ENCODE measurements at regions not wholly inside any gene's neighbourhood (a gene's known extent, or its start where the extent isn't known, plus 50 kb on each side); places are given as distances from the start of the nearest gene placed in this dataset.
"Not testable (repeated sequence)": the region's sequence is repeated elsewhere in the genome, so short reads cannot be mapped to it uniquely, and the experiment has no call there.

GRCh38 chr2:125658583-125658982, 997.4 kb upstream of the GYPC start:
- Histone ChIP-seq H3K27ac (no peak overlapping the region), H3K27me3 (no peaks in the 10 kb centered on the region), H3K9me3 (ENCODE audit: low read depth) (no peaks in the 10 kb centered on the region), H3K4me3 (no peak overlapping the region), H3K4me1 (ENCODE audit: low read depth) (no peaks in the 10 kb centered on the region), H3K36me3 (no peaks in the 10 kb centered on the region)
- TF ChIP-seq, protein P1, sequence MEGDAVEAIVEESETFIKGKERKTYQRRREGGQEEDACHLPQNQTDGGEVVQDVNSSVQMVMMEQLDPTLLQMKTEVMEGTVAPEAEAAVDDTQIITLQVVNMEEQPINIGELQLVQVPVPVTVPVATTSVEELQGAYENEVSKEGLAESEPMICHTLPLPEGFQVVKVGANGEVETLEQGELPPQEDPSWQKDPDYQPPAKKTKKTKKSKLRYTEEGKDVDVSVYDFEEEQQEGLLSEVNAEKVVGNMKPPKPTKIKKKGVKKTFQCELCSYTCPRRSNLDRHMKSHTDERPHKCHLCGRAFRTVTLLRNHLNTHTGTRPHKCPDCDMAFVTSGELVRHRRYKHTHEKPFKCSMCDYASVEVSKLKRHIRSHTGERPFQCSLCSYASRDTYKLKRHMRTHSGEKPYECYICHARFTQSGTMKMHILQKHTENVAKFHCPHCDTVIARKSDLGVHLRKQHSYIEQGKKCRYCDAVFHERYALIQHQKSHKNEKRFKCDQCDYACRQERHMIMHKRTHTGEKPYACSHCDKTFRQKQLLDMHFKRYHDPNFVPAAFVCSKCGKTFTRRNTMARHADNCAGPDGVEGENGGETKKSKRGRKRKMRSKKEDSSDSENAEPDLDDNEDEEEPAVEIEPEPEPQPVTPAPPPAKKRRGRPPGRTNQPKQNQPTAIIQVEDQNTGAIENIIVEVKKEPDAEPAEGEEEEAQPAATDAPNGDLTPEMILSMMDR (IDR thresholded peaks at IDR 0.05; ENCODE audit: low read depth, low read length) = no peak
- no peak for DNase-seq (ENCODE audit: low read depth in 1 of 2, low spot score in 1 of 2)

GRCh38 chr2:125660369-125660768, 995.6 kb upstream of the GYPC start:
- not testable (repeated sequence) for H3K9me3 ChIP-seq (ENCODE audit: low read depth); H3K27me3 ChIP-seq; DNase-seq (ENCODE audit: low read depth in 1 of 2, low spot score in 1 of 2); H3K36me3 ChIP-seq; H3K27ac ChIP-seq; H3K4me3 ChIP-seq; H3K4me1 ChIP-seq (ENCODE audit: low read depth)

GRCh38 chr2:125667630-125668029, 988.3 kb upstream of the GYPC start:
- DNase-seq (ENCODE audit: low read depth in 1 of 2, low spot score in 1 of 2) = no peak
- H3K36me3 ChIP-seq = no peaks in the 10 kb centered on the region
- no peak overlapping the region for H3K27ac ChIP-seq
- H3K9me3 ChIP-seq (ENCODE audit: low read depth) = no peaks in the 10 kb centered on the region
- H3K4me1 ChIP-seq (ENCODE audit: low read depth) = no peaks in the 10 kb centered on the region
- H3K4me3 ChIP-seq = no peak overlapping the region
- H3K27me3 ChIP-seq = no peaks in the 10 kb centered on the region
- TF ChIP-seq, protein P1 (IDR thresholded peaks at IDR 0.05; ENCODE audit: low read depth, low read length) = no peak

GRCh38 chr2:125679903-125680302, 976.1 kb upstream of the GYPC start:
- Histone ChIP-seq H3K4me1 (ENCODE audit: low read depth) (no peaks in the 10 kb centered on the region), H3K9me3 (ENCODE audit: low read depth) (no peaks in the 10 kb centered on the region), H3K4me3 (no peak overlapping the region), H3K27ac (no peak overlapping the region), H3K36me3 (no peaks in the 10 kb centered on the region), H3K27me3 (no peaks in the 10 kb centered on the region)
- DNase-seq (ENCODE audit: low read depth in 1 of 2, low spot score in 1 of 2) = no peak
- TF ChIP-seq, protein P1 (IDR thresholded peaks at IDR 0.05; ENCODE audit: low read depth, low read length) = no peak

DNA sequence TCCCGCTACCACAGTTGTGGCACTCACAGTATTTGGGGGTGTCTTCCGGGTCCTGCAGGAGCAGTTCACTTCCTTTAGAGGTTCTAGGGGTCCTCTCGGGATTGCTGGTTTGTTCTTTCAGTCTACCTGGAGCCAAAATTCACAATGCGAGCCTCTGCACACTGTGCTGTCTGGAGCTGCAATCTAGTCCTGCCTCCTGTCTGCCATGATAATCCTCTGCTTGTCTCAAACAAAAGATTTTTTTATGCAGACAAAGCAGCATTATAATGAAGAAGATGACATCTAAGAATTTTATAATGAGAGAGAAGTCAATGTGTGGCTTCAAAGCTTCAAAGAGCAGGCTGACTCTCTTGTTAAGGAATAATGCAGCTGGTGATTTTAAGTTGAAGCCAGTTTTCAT, 975.1 kb upstream of the GYPC start:
- Histone ChIP-seq H3K4me1 (ENCODE audit: low read depth) (no peaks in the 10 kb centered on the region), H3K36me3 (no peaks in the 10 kb centered on the region), H3K27me3 (no peaks in the 10 kb centered on the region), H3K9me3 (ENCODE audit: low read depth) (no peaks in the 10 kb centered on the region), H3K4me3 (no peak overlapping the region), H3K27ac (no peak overlapping the region)
- TF ChIP-seq, protein P1 (IDR thresholded peaks at IDR 0.05; ENCODE audit: low read depth, low read length) = no peak
- no peak for DNase-seq (ENCODE audit: low read depth in 1 of 2, low spot score in 1 of 2)

- no peak for DNase-seq (ENCODE audit: low read depth in 1 of 2, low spot score in 1 of 2)
- Histone ChIP-seq H3K4me1 (ENCODE audit: low read depth) (no peaks in the 10 kb centered on the region), H3K27ac (no peak overlapping the region), H3K27me3 (no peaks in the 10 kb centered on the region), H3K9me3 (ENCODE audit: low read depth) (no peaks in the 10 kb centered on the region), H3K36me3 (no peaks in the 10 kb centered on the region), H3K4me3 (no peak overlapping the region)
- TF ChIP-seq, protein P1 (IDR thresholded peaks at IDR 0.05; ENCODE audit: low read depth, low read length) = no peak
Observed at GRCh38 chr2:125681576-125681975, 974.4 kb upstream of the GYPC start.

Measured in cardiac muscle cell (in vitro differentiated cells and primary cell).